Lower leg skin (tissue), 4 donors: ENCODE measurements at regions not wholly inside any gene's neighbourhood (a gene's known extent, or its start where the extent isn't known, plus 50 kb on each side); places are given as distances from the start of the nearest gene placed in this dataset.

Source experiments
- DNase-seq, 2 donors: peaks; one replicate each; pipeline ENCODE4 v3.0.0-alpha.2; 2019; ENCODE audit warnings: low spot score in 2 of 2
- H3K4me3 ChIP-seq: fragments of 200-600 bp; sonication (generic); 2 replicates; pipeline ENCODE4 v1.5.1; 2017; ENCODE audit warnings: mild to moderate bottlenecking, low read depth; ENCODE audit not compliant: poor library complexity, severe bottlenecking
- POLR2A ChIP-seq, 2 donors: fragments of 450-650 bp; IDR thresholded peaks; one replicate each; pipeline ENCODE4 v1.6.1; 2016 to 2017; ENCODE audit warnings: antibody characterized with exemption in 2 of 2, mild to moderate bottlenecking in 1 of 2, moderate library complexity in 1 of 2
- WGBS, 2 donors: methylation state at CpG; one replicate each; pipeline ENCODE4 v1.1.5; 2018; 5-methylcytosine and 5-hydroxymethylcytosine counted together
- intact Hi-C: fragments of 100-400 bp; cut with DNase I; formaldehyde crosslinking; loops from one replicate; pipeline ENCODE4 v1.15.0; 2023; ENCODE audit warnings: low total_unique reads
- TF ChIP-seq, protein P1 (sequence below), 3 donors: fragments of 450-650 bp; IDR thresholded peaks; one replicate each; pipeline ENCODE4 v1.5.1; 2016; ENCODE audit warnings: antibody characterized with exemption in 3 of 3, mild to moderate bottlenecking in 3 of 3, moderate library complexity in 2 of 3

DNA sequence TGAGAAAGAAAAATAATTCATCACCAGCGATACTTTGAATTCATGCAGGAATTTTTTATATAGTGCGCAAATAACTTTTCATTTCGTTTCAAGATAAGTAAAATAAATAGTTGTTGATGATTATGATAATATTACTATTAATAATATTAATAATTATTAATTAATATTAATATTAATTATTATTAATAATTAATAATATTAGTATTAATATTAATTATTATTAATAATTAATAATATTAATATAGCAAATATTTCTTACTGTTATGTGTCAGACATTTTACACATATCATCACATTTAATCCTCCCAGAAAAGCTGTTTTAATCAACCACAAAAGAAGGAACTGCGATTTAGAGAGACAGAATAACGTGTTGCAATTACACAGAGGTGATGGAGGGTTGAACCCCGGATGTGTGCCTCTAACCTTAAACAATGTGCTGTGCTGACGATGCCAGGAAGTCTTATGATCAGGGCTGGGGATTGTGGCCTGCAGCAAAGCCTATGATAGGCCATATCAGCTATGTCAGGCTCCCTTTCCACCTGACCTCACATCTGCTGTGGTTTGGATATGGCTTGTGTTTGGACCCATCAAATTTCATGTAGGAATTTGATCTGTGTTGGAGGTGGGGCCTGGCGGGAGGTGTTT lies 263.5 kb upstream of the NR2F2 start:
- WGBS, 2 donors = 86% methylated on average over 8 of the region's 8 CpGs
- intact Hi-C loops = no loop called here
- no peak for DNase-seq
- H3K4me3 ChIP-seq = no peak overlapping the region
- TF ChIP-seq, protein P1, sequence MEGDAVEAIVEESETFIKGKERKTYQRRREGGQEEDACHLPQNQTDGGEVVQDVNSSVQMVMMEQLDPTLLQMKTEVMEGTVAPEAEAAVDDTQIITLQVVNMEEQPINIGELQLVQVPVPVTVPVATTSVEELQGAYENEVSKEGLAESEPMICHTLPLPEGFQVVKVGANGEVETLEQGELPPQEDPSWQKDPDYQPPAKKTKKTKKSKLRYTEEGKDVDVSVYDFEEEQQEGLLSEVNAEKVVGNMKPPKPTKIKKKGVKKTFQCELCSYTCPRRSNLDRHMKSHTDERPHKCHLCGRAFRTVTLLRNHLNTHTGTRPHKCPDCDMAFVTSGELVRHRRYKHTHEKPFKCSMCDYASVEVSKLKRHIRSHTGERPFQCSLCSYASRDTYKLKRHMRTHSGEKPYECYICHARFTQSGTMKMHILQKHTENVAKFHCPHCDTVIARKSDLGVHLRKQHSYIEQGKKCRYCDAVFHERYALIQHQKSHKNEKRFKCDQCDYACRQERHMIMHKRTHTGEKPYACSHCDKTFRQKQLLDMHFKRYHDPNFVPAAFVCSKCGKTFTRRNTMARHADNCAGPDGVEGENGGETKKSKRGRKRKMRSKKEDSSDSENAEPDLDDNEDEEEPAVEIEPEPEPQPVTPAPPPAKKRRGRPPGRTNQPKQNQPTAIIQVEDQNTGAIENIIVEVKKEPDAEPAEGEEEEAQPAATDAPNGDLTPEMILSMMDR (IDR thresholded peaks at IDR 0.05) = no peak
- no peak for TF ChIP-seq POLR2A (IDR thresholded peaks at IDR 0.05)

DNA sequence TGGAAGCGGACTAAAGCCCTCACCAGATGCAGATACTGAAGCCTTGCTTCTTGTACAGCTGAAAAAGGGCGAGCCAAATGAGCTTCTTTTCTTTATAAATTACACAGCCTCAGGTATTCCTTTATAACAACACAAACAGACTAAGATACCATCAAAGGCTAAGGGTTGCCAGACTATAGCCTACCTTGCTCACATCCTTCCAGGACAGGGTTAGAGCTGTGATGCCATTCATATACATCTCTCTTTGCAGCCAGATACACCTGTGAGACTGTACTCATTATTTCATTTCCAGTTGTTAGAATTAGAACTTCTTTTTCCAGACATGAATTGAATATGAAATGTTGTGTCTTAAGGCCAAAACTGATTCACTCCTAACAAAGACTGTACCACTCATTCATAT lies 262.8 kb upstream of the NR2F2 start:
- WGBS, 2 donors = 89 to 98% methylated on average over 2 of the region's 2 CpGs
- intact Hi-C loops = no loop called here

DNA sequence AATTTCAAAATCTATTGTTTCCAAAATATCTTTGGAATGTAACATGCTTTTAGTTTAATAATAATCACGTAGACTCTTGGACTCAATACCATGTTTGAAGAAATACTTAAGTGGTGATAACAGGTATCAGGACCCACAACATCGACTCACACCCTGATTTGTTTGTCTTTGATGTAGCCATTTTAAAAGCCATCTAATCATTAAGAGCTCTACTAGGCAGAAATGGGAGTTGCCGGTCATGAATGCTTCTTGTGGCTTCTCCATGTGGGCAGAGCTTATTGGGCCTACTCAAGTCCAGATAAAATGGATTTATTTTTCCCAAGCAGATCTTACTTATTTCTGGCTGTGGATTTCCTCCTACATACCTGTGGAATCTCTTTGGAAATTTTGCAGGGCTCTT lies 261.6 kb upstream of the NR2F2 start:
- TF ChIP-seq, protein P1 (IDR thresholded peaks at IDR 0.05) = no peak
- no peak for TF ChIP-seq POLR2A (IDR thresholded peaks at IDR 0.05)
- 80 to 84% methylated on average over 3 of the region's 3 CpGs for WGBS, 2 donors
- H3K4me3 ChIP-seq = no peak overlapping the region
- DNase-seq = no peak
- intact Hi-C loops = no loop called here

More for the DNA sequence above, 262.8 kb upstream of the NR2F2 start:
- DNase-seq = no peak
- no peak overlapping the region for H3K4me3 ChIP-seq
- TF ChIP-seq POLR2A (IDR thresholded peaks at IDR 0.05) = no peak
- TF ChIP-seq, protein P1 (IDR thresholded peaks at IDR 0.05) = no peak

DNA sequence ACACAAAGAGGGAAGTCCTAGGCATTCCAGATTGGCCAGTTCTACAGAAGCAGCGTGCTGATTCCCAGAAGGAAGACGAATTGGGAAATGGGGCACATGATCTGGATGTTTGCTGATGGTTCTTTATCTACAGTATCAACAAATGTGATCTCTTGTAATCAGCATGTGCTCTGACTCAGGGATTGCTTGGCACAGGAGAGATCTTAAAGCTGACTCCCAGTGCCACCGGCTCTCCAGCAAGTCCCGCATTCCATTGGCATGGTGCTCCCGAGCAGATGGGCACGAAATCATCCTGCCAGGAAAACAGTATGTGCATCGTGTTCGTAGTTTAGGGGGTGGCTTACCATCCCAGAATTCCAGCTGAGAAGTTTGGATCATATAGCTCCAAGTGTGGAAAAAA lies 259.9 kb upstream of the NR2F2 start:
- 53 to 63% methylated on average over 8 of the region's 8 CpGs for WGBS, 2 donors
- intact Hi-C loops = no loop called here
- DNase-seq = no peak

DNA sequence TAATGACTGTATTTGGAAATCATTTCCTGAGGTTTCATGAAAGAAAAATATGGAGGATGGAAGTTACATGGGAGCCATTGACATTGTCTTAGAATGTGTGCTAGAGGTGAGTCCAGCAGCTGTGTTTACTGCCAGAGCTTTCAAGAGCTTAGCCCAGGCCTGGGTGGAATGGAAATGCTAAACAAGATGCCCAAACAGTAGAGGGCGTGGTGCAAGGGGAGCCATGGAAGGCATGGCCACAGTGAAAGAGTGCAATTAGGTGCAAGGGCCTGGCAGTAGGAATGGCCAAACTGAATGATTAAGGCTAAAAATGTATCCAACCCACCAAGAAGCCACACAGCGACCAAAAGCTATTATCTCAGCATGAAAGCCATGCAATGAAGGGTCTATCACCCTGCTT lies 257.7 kb upstream of the NR2F2 start:
- WGBS, 2 donors = 89 to 90% methylated on average over 2 of the region's 2 CpGs
- H3K4me3 ChIP-seq = no peak overlapping the region
- intact Hi-C loops = no loop called here
- DNase-seq = no peak
- TF ChIP-seq, protein P1 (IDR thresholded peaks at IDR 0.05) = no peak
- no peak for TF ChIP-seq POLR2A (IDR thresholded peaks at IDR 0.05)

More for the DNA sequence above, 259.9 kb upstream of the NR2F2 start:
- TF ChIP-seq, protein P1 (IDR thresholded peaks at IDR 0.05) = no peak
- TF ChIP-seq POLR2A (IDR thresholded peaks at IDR 0.05) = no peak
- H3K4me3 ChIP-seq = no peak overlapping the region

DNA sequence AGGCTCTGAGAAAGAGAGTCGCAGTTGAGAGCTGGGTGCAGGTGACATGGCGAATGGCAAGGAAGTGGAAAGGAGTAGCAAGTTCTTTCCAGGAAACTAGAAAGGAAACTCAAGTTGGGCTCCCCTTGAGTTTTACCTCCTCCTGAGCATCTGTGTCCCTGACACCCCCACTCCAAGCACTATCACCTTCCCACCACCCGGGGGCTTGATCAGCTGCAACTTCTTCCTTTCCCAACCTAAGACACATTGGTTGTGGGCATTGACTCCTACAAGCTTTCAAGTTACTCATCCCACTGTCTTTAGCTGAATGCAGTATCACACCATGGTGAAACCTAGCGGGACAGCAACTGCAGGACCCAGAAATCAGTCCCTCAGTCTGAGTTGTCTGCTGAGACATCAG lies 256.6 kb upstream of the NR2F2 start:
- DNase-seq = no peak
- 88 to 90% methylated on average over 4 of the region's 4 CpGs for WGBS, 2 donors
- intact Hi-C loops = no loop called here
- TF ChIP-seq POLR2A (IDR thresholded peaks at IDR 0.05) = no peak
- TF ChIP-seq, protein P1 (IDR thresholded peaks at IDR 0.05) = no peak
- H3K4me3 ChIP-seq = no peak overlapping the region
